Liver (tissue), 3 donors: ENCODE measurements at regions not wholly inside any gene's neighbourhood (a gene's known extent, or its start where the extent isn't known, plus 50 kb on each side); places are given as distances from the start of the nearest gene placed in this dataset.
A peak's percentile ranks its signal among the peaks of the same experiment; 100 is the strongest.

ENCODE experiments used
- CTCF ChIP-seq: fragments of 150-350 bp; IDR thresholded peaks from 2 replicates; pipeline ENCODE4 v1.5.1; 2017; ENCODE audit warnings: improper control_type of control experiment, low read depth, low read length; ENCODE audit not compliant: missing input control
- FOXA1 ChIP-seq: IDR thresholded peaks from 2 replicates; pipeline ENCODE4 v1.6.1; 2016; ENCODE audit warnings: antibody characterized with exemption
- GABPA ChIP-seq, 2 donors: IDR thresholded peaks in 1 of 2; conservative IDR thresholded peaks in 1 of 2; 2 replicates each; pipeline ENCODE4 v1.6.1; 2016; ENCODE audit warnings: antibody characterized with exemption in 2 of 2, mild to moderate bottlenecking in 1 of 2, moderate library complexity in 1 of 2
- HNF4A ChIP-seq, 2 donors: conservative IDR thresholded peaks; 2 replicates each; pipeline ENCODE4 v1.6.1; 2016; ENCODE audit warnings: antibody characterized with exemption in 2 of 2, mild to moderate bottlenecking in 2 of 2
- JUND ChIP-seq, 2 donors: IDR thresholded peaks; 2 replicates each; pipeline ENCODE4 v1.6.1; 2016; ENCODE audit warnings: antibody characterized with exemption in 2 of 2
- MAX ChIP-seq: IDR thresholded peaks from 2 replicates; pipeline ENCODE4 v1.6.1; 2016; ENCODE audit warnings: antibody characterized with exemption
- NR2F2 ChIP-seq: IDR thresholded peaks from 2 replicates; pipeline ENCODE4 v1.6.1; 2016; ENCODE audit warnings: antibody characterized with exemption
- RAD21 ChIP-seq, 2 donors: IDR thresholded peaks; 2 replicates each; pipeline ENCODE4 v1.6.1; 2016; ENCODE audit warnings: antibody characterized with exemption in 2 of 2, mild to moderate bottlenecking in 2 of 2
- REST ChIP-seq: IDR thresholded peaks from 2 replicates; pipeline ENCODE4 v1.6.1; 2016; ENCODE audit warnings: antibody characterized with exemption, mild to moderate bottlenecking
- RXRA ChIP-seq, 2 donors: IDR thresholded peaks; 2 replicates each; pipeline ENCODE4 v1.6.1; 2017 to 2018; ENCODE audit warnings: antibody characterized with exemption in 2 of 2, mild to moderate bottlenecking in 1 of 2
- SP1 ChIP-seq: IDR thresholded peaks from 2 replicates; pipeline ENCODE4 v1.6.1; 2018; ENCODE audit warnings: antibody characterized with exemption, mild to moderate bottlenecking
- TAF1 ChIP-seq: conservative IDR thresholded peaks from 2 replicates; pipeline ENCODE4 v1.6.1; 2016; ENCODE audit warnings: antibody characterized with exemption, mild to moderate bottlenecking
- YY1 ChIP-seq: IDR thresholded peaks from 2 replicates; pipeline ENCODE4 v1.6.1; 2016; ENCODE audit warnings: antibody characterized with exemption, mild to moderate bottlenecking
- donor health status: healthy.
- donor health status: healthy.

GRCh38 chr17:52823155-52823554, 664.6 kb upstream of the CA10 start:
- no peak for TF ChIP-seq MAX
- TF ChIP-seq CTCF, result peak; percentile 10
- TF ChIP-seq HNF4A (conservative IDR thresholded peaks at IDR 0.05), result peak in 1 of 2 donors; percentile 49
- TF ChIP-seq YY1, result peak; percentile 52
- no peak for TF ChIP-seq GABPA (IDR thresholded peaks at IDR 0.05 in 1 of 2, conservative IDR thresholded peaks at IDR 0.05 in 1 of 2)
- no peak for TF ChIP-seq JUND (IDR thresholded peaks at IDR 0.05)
- TF ChIP-seq TAF1, result no peak
- TF ChIP-seq RXRA (IDR thresholded peaks at IDR 0.05), result peak in 1 of 2 donors; percentile 46
- no peak for TF ChIP-seq SP1
- TF ChIP-seq REST, result no peak
- TF ChIP-seq NR2F2, result no peak
- TF ChIP-seq FOXA1, result no peak
- TF ChIP-seq RAD21 (IDR thresholded peaks at IDR 0.05), result no peak
